NCI-H510A treated with DMSO at 0.1 percent for 48 hours (cell line): ENCODE measurements at regions not wholly inside any gene's neighbourhood (a gene's known extent, or its start where the extent isn't known, plus 50 kb on each side); places are given as distances from the start of the nearest gene placed in this dataset.
A peak's percentile ranks its signal among the peaks of the same experiment; 100 is the strongest.
"Not testable (repeated sequence)": the region's sequence is repeated elsewhere in the genome, so short reads cannot be mapped to it uniquely, and the experiment has no call there.

Experiments
- DNase-seq: peaks from one replicate; lab custom pipeline; 2025; lab: John Stamatoyannopoulos, UW

GRCh38 chr7:54898659-54899340 is 120.0 kb upstream of the EGFR start:
- DNase-seq: no peak

GRCh38 chr7:54901840-54902239 is 117.0 kb upstream of the EGFR start:
- DNase-seq: no peak

DNA sequence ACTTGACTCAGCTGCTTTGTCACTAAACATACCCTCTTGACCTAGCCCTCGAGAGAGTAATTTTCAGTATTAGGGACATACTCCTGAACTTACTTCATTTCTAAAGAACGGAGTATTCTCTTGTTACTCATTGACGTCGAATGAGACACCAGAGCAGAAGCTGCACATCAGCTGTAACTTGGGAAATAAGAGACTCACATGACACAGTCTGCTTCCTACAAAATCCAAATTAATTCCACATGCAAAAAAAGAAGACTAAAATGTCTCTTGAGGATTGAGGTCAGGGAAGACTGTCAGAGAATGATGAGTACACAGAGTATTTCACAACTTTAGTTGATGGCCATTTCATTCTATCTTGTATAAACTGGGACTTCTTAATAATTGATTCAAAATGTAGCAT is 114.7 kb upstream of the EGFR start:
- no peak for DNase-seq

GRCh38 chr7:54904986-54905385 is 113.8 kb upstream of the EGFR start:
- no peak for DNase-seq

- DNase-seq: no peak
These were observed 111.9 kb upstream of the EGFR start for GRCh38 chr7:54906963-54907362.

DNA sequence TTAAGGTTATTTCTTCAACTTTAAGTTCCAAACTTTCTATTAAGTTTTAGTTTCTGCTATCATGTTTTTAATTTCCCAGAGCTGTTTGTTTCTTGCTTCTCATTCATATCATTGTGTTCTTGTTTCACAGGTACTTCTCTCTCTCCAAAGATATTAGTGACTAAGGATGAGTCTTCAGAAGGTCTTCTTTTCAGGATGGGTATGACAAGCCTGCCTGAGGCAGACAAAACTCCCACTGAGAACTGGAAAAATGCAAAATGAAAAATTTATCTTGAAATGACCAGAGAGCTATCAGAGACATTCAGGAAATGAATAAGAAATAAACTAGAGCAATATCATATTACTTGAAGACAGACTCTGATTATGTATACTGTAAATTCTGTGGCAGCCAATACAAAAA is 110.8 kb upstream of the EGFR start:
- DNase-seq: no peak

DNA sequence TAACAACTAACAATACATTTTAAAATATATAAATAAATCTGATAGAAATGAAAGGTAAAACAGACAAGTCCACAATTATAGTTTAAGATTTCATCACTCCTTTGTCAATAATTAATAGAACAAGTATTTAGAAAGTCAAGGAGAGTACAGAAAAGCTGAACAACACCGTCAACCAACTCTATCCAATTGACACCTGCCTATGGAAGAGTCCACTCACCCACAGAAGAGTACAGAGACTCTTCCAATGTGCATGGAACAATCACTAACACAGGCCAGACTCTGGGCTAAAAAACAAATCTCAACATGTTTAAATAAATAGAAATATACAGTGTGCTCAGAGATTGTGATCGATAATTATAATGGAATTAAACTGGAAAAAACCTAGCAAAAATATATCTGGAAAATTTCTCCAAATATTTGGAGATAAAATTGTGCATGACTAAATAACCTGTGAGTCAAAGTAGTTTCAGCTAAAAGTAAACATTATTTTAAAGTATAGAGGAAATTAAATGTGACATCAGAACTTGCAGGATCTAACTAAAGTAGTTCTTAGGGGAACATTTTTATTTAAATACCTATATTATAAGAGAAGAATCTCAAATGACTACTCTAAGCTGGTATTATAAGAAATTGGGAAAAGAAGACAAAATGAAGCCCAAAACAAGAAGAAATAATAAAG is 109.9 kb upstream of the EGFR start:
- DNase-seq: no peak

DNA sequence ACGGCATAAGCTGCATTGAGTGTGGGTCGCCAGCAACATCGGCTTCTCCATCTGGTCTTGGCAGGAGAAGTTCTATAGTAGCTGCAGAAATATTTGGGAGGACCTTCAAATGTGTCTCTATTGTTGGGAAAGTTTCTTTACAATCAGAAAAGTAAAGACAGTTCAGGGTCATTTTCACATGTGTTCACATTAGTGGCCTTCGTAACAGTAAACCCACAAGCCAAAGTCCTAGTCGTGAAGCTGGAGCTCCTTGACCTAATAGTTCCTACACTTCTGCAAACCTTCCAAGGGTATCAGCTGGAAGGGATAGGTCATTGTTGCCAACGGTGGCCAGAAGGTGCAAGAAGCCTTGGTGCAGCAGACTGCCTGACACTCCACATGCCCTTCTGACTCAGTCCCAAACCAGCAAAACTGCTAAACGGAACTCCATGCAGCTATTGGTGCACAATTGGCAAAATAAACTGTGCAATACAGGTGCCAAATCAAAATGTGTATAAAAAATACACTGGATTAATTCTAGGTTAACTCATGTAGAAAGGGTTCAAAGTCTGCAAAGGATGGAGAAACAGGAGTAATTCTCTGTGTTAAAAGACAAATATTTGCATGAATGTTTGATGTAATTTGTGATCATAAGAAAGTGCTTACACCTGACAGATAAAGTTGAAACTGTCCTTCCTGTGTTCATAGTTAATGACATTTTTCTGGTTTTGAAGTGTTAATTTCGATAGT is 102.8 kb upstream of the EGFR start:
- no peak for DNase-seq

- no peak for DNase-seq
These were observed 101.0 kb upstream of the EGFR start for GRCh38 chr7:54917613-54918391.

DNA sequence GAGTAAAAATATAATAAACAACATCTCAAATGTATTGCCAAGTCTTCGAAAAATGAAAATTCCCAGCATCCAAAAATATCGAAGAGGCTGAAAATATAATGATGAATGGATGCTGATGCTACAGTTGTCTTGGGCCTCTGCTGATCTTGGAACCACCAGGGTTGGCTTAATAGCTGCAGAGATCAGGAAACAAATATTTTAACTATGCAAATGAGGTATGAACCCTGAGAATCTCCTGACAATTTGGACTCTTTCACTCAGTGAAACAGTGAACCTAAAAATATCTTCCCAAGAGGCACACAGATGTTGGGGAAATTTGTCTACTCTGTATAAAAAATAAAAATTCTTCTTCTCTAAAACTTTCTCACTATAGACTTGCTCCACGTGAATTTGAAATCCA is 97.7 kb upstream of the EGFR start:
- DNase-seq: no peak

GRCh38 chr7:54931532-54931931 is 87.3 kb upstream of the EGFR start:
- DNase-seq: no peak

- peak; percentile 90 for DNase-seq
These were observed 85.8 kb upstream of the EGFR start for GRCh38 chr7:54932818-54933543.

- DNase-seq: no peak
These were observed 85.2 kb upstream of the EGFR start for GRCh38 chr7:54933643-54934042.

- DNase-seq: no peak
These were observed 78.1 kb upstream of the EGFR start for GRCh38 chr7:54940748-54941147.

DNA sequence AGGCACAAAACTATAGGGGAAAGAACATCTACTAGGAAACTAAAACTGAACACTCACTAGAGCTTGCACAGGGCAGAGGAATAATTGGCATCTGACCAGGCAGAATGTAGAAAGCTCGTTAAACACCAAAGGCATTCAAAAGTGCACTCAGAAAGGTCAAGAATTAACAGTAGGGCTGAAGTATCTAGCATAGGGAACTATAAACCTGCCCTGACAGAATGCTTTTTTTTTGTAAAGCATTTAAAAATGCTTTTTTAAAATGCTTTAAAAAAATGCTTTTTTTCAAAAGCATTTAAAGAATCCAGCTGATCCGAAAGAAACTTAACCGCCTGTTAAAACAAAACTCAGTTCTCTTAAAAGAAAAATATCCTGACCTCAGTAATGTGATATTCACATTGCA is 74.6 kb upstream of the EGFR start:
- DNase-seq: no peak

GRCh38 chr7:54946271-54946670 is 72.5 kb upstream of the EGFR start:
- no peak for DNase-seq

DNA sequence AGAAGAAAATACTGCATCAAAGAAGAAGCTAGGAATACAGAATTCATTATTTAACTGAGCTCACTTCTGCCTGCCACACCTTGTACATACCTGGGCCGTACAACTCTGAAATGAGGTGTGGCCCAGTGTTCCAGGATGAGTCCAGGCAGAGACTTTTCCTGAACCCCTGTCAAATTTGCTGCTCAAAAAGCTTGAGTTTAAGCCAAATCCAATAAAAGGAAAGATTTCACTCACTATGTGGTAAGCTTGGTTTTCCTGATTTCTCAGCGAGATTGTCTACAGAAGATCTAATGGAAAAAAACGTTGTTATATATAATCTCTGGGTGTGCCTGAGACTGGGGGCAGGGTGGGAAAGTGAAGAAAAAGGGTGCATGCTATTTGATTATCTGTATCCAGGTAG is 72.1 kb upstream of the EGFR start:
- no peak for DNase-seq

DNA sequence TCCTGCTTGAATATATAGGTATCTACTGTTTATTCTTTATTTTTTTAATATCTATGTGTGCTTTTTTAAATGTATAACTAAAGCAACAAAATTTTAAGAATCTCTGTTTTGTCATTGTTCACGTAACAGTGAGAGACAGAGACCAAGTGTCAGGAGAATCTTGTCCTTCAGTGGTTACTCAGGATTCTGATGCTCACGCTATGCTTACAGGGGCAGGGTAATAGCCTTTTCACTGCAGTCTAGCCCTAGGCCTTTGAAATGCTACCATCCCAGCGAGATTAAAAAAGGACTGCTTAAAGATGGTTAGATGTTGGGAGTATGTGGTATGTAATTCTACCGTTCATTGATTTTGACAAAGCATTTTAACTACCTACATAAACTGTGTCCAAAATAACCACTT is 71.6 kb upstream of the EGFR start:
- DNase-seq: no peak

DNA sequence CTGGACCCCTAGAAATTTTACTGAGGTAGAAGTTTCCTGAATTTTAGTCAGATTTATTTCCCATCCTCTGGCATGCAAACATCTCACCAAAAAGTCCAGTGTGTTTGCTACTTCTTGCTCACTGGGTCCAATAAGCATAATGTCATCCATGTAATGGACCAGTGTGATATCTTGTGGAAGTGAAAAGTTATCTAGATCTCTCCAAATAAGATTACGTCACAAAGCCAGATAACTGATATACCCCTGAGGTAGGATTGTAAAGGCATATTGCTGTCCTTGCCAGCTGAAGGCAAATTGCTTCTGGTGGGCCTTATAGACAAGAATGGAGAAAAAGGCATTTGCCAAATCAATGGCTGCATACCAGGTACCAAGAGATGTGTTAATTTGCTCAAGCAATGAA is 69.3 kb upstream of the EGFR start:
- DNase-seq: not testable (repeated sequence)

- DNase-seq: no peak
These were observed 63.5 kb upstream of the EGFR start for GRCh38 chr7:54955296-54955695.

GRCh38 chr7:54955696-54956420 is 63.0 kb upstream of the EGFR start:
- DNase-seq: no peak
